Neural cell (in vitro differentiated cells): ENCODE measurements at regions not wholly inside any gene's neighbourhood (a gene's known extent, or its start where the extent isn't known, plus 50 kb on each side); places are given as distances from the start of the nearest gene placed in this dataset.

ENCODE experiments used
- CTCF ChIP-seq: fragments of 450-650 bp; IDR thresholded peaks from 2 replicates; pipeline ENCODE4 v1.5.1; 2014; ENCODE audit warnings: antibody characterized with exemption, mild to moderate bottlenecking, moderate library complexity; ENCODE audit not compliant: poor library complexity, severe bottlenecking
- POLR2AphosphoS5 ChIP-seq: IDR thresholded peaks from 2 replicates; pipeline ENCODE4 v1.6.1; 2012
- REST ChIP-seq: IDR thresholded peaks from 2 replicates; pipeline ENCODE4 v1.6.1; 2012; ENCODE audit warnings: borderline replicate concordance

GRCh38 chr3:152200476-152201420, 68.0 kb upstream of the MBNL1 start:
- no peak for TF ChIP-seq REST
- TF ChIP-seq CTCF = no peak
- TF ChIP-seq POLR2AphosphoS5 = no peak
